HG03565 (cell line): ENCODE measurements at regions not wholly inside any gene's neighbourhood (a gene's known extent, or its start where the extent isn't known, plus 50 kb on each side); places are given as distances from the start of the nearest gene placed in this dataset.
A peak's percentile ranks its signal among the peaks of the same experiment; 100 is the strongest.

Experiments
- ATAC-seq: cut with Tn5 transposase; IDR thresholded peaks from one replicate; pipeline ENCODE4 v1.9.1; 2021; ENCODE audit warnings: mild to moderate bottlenecking, moderate library complexity; ENCODE audit not compliant: unreplicated experiment

DNA sequence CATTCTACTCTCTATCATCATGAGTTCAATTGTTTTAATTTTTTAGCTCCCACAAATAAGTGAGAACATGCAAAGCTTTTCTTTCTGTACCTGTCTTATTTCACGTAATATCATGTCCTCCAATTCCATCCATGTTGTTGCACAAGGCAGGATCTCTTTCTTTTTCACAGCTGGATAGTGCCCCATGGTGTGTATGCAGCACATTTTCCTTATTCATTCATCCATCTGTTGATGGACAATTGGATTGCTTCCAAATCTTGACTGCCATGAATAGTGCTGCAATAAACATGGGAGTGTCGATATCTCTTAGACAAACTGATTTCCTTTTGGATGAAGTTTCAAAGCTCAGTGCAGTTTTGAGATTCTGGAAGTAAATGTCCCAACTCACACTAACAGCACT lies 326.9 kb downstream of the FGF9 start:
- no peak for ATAC-seq

DNA sequence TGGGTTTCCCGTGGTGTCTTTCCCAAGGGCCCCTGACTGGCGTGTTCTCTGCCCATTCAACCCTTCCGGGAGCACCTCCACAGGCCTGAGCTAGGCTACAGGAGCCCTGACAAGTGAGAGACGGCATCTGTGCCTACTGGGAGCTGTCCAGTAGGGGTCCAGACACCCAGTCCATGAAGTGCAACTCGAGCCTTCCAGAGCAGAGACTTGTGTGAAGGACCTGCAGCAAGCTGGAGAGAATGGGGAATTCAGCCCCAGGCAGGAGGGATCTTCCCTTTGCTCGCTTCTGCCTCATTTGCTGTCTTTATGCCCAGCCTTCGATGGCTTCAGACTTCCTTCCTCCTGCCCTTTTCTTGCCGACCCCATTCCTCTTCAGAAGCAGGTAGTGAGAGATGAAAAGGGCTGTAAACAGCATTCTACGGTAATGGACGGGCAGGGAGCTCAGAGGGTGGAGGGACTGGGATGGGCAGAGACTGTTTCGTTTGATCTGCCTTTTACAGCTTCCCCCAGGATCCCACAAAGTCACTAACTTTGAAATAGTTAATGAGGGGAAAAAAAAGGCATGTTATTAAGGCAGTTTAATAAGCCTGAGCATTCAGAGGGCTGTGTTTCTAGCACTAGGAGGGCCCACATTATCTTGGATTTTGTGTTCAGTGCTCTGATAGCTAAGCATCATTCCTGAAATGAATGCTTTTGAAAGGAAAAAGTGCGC lies 327.6 kb downstream of the FGF9 start:
- ATAC-seq: no peak

DNA sequence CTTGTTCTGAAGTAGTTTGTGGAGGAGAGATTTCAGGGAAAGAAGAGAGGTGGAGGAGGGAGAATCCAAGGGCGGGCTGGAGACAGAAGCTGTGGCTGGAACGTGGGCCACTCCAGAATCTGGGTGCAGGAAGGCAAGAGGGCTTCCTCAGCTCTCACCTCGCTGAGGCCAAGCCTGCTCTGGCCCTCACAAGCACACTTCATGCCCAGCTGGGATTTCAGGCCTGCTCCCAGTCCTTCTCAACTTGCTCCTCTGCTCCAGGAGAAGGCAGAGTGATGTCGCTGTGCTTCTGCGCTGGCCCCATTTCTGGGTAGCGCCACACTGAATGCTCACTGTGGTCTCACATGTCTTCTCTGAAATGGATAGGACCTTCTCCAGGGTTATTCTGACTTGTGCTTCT lies 328.8 kb downstream of the FGF9 start:
- ATAC-seq: no peak

DNA sequence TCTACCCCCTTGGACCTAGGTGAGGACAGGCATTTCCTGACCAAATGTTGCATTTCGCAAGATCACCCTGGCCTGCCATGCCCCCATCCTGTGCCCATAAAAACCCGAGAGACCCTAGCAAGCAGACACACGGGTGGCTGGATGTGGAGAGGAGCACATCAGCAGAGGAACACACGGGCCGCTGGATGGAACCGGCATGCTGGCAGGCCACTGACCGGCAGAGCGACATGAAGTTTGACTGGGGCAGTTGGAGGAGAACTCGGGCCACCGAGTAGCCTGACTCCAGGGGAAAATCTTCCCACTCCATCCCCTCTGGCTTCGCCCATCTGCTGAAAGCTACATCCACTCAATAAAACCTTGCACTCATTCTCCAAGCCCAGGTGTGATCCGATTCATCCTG lies 329.3 kb downstream of the FGF9 start:
- no peak for ATAC-seq

DNA sequence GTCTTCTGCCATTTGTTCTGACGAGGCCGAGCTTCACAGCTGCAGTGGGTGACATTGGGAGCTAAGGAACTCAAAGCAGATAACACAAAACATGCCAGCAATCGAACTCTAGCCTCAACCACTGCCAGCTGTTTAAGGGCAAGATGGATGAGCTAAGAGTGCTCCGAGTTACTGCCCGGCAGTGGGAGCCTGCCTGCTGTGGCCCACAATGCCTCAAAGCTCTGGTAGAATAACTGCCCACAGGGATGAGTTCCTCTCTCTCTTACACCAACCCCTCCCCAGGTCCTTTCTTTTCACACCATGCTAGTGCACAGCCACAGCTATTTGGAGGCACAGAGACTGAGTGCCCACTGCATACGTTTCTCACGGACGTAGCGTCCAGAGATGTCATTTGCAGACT lies 330.5 kb downstream of the FGF9 start:
- ATAC-seq: no peak

DNA sequence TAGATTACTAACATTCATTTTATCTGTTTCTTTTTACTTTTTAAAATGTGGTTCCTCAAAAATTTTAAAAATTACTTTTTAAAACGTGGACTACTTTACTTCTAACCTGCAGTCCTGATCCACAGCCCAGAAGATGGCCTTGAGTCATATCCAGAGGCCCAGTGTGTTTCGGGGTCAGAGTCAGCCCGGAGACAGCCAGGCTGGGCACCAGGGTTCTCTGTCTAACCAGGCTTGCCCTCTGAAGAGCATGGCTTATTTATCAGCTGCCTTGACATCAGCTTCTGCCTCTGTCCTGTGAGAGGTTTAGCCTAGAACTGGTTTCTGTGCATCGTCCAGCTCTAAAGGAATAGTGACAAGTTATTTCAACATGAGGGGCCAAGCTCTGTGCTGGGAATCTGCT lies 332.0 kb downstream of the FGF9 start:
- no peak for ATAC-seq

DNA sequence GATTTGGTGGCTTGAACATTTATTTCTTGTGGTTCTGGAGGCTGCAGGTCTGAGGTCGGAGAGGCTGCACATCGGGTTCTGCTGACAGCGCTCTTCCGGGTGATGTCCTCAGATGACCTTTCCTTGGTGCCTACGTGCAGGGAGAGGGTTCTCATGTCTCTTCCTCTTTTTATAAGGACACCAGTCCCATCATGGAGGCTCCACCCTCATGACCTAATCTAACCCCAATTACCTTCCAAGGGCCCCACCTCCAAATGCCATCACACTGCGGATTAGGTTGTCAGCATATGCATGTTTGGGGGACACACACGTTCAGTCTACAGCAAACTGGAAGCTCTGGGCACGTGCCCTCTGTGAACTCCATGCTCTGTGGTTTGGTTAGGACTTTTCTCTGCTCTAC lies 338.6 kb downstream of the FGF9 start:
- no peak for ATAC-seq

DNA sequence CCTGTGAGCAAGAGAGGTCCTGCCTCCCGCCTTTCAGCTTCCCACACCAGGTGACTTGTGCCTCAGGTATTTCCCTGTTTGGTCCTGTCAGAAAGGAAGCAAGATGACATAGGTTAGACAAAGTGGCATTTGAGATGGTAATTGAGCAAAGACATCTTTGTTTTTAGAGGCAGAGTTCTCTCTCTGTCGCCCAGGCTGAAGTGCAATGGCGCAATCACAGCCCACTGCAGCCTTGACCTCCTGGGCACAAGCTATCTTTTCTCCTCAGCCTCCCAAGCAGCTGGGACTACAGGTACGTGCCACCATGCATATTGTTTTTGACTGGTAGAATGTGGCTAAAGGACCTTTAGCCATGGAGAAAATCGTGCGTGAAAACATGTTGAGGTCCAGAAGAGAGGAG lies 339.1 kb downstream of the FGF9 start:
- no peak for ATAC-seq

DNA sequence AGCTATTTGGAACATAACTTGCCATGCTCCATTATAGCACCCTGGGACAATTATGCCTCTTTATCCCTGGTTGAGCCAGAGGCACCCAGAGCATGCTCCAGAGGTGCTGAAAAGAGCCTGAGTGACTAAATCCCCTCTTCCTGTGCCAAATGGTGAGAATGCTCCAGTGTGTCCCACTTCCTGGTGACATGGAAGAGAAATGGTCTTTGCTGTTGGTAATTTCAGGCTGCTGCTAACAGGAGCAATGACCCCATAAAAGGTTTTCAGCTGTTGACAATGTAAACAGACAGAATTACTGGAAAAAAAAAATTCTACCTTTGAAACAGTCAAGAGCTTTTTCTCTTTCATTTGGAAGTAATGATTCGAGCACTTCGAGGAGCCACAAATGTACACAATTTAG lies 341.8 kb downstream of the FGF9 start:
- ATAC-seq: no peak

DNA sequence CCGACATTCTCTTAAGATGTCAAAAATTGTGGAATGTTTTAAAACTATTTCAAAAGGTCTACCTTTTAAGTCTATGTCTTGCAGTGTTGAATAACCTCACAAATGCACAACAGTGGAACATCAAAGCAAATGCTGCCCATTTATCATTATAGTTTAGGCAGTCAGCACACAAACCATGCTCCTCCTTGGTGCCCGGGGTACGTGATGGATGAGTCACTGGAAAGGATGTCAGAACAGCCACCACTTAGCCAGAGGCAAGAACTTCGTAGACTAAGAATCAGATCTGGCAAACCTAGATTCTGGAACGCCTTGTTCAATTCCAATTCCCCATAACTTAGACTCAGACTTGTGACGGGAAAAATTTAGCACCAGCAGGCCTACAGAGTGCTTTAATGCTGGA lies 343.6 kb downstream of the FGF9 start:
- no peak for ATAC-seq

DNA sequence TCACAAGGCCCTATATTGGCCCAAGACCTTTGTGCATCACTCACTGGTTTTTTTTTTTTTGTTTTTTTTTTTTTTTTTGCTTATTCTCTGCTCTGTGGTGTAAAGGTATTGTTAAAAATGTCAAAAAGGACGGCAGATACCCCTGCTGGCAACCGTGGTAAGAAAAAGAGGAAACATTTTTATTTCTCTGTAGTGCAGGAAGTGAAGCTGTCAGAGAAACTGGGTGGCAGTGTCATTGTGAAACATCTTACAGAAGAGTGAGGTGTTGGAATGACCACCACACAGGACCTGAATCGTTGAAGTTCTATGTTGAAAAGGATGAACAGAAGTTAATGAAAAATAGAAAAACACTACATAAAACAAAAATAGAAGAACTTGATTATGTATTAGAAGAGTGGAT lies 346.4 kb downstream of the FGF9 start:
- ATAC-seq: peak; percentile 95

DNA sequence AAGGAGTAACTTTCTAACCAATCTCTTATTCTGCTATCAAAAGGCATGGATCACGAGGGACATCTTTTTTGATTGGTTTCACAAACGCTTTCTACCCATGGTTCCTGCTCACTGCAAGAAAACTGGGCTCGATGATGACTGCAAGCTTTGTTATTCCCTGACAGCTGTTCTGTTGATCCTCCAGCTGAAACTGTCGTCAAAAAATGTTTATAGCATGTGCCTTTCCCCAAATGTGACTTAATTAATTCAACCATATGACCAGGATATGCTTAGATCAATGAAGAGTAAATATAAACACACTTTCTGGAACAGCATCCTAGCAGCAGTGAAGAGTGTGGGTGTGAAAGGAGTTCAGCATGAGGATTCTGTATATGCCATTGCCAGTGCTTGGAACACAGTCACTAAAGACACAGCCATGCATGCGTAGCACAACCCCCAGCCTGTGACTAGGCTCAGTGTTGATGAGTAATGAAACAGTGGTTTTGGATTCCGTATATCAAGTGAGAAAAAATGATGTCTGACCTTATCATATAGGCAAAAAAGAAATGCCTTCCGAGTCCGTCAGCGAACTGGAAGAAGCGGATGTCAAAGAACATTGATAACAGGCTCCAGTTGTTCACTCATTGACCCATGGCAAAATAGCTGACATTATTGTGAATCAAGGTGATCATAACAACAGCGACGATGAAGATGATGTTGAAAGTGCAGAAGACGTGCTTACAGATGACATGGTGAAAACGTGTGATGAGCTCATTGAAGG lies 347.4 kb downstream of the FGF9 start:
- ATAC-seq: no peak

DNA sequence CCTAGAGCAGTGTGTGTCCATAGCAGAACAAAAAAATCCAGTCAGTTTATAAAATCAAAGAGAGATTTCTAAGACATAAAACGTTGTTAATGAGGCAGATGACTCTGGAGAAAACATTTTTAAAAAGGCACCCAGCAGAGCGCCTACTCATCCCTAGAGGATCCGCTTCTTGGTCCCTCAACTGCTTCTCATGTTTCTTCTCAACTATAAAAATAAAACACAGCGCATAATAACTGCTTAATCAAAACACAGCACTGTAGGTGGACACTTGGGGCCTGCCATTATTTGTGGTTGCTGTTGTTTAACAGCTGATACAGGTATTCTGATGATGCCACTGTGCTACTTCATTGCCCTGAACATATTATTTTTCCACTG lies 347.9 kb downstream of the FGF9 start:
- ATAC-seq: no peak

DNA sequence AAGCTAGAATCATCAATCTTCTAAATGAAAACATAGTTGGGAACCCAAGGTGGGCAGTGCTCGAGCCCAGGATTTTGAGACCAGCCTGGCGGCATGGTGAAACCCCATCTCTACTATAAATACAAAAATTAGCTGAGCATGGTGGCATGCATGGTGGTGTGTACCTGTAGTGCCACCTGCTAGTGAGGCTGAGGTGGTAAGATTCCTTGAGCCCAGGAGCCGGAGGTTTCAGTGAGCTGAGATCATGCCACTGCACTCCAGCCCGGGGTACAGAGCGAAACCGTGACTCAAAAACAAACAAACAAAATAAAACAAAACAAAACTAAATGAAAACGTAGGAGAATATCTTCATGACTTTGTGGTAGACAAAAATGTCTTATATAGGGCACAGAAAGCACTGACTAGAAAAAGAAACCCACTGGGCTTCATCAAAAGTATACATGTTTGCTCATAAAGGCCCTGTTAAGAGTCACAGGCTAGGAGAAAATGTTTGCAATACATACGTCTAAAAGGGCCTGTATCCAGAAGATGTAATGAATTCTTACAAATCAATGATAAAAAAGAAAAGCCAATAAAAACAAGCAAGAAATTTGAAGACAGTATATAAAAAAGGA lies 353.6 kb downstream of the FGF9 start:
- no peak for ATAC-seq

DNA sequence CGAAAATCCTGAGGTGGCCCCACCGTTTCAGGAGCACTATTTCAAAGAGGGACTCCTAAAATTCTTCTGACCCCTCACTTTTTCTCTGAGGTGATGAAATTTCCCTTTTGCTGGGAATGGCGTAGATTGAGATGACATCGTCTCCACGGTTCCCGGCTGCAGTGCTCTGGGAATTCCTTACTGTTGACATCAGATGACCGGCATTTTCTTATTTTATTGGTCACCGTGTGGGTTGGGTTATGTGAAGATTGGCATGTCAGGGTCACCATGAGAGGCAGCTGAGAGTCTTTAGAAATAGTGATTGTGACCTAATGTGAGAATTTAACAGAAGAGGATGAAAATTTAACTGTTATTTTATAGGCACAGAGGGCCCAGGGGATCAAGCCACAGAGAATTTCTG lies 356.7 kb downstream of the FGF9 start:
- ATAC-seq: no peak

DNA sequence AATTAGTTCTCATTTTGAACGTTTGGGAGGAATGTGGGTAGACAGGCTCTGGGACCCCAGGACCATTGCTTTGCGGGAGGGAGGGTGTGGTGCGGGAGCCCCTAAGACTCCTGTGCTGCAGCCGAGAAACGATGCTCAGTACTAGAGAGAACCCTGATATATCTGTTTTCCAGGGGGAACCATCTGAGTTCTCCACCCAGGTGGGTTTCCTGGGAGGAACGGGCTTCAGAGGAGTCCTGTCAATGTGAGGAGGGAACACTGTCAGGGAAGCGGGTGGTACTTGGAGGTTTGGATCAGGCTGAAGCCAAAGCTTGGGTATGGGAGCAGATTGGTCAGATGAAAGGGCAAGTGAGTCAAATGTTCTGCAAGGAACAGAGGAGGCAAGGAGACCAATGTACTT lies 358.0 kb downstream of the FGF9 start:
- no peak for ATAC-seq

DNA sequence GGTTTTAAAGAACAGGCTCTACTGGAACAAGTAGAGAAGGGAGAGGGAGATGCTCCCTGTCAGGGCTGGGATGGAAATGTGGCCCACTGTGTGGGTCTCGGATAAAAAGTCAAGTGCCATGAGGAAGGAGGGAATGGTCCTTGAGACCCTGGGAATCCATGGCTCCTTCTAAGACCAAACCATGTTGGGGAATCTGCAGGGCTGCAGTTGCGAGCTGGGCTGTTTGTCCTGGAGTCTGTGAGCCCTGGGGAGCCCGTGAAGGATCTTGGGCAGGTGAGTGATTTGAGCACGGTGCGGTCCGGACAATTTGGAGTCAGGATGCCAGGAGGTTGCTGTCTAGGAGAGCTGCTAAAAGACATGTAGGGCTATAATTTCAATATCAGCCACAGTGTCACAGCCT lies 359.4 kb downstream of the FGF9 start:
- no peak for ATAC-seq

DNA sequence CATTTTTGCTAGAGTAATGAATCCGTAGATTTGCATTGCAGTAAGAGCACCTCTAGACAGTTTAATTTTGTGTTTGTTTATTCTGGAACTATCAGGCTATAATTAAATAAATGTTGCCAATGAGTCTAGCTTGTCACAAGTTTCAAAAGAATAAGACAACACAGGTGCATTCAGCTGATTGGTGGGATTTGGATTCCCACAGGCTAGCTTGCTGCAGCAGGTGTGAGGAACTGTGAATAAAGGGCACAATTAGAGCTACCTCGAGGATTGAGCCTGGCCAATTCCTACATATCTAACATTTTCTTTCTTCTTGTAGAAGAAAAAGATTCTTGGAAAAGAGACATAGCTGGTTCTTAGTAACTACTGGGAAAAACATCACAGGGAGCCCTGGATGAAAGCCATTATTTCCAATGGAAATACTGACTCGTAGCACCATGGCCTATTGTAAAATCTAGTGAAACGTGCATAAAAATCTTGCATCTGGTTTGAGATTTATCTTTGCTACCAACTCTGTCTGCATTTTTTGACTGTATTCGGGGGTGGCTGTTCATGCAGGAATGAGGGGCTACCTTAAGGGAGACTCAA lies 360.9 kb downstream of the FGF9 start:
- ATAC-seq: no peak

DNA sequence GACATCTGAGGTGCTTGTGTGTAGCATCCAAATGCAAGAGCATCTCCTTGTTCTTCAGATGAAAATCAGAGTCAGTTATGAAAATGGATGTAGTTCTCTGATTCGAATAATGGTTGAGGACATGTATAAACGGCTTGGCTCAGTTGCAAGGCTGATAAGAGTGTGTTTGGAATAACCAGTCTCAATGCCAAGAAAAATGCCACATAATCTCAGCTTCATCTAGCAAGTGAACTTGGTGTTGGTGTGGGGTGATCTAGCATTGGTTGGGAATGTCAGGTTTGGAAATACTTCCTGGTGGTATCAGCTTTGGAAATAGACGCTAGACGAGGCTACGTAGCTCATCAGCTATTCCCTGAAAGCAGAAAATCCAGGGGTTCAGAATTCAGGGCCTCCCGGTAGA lies 362.0 kb downstream of the FGF9 start:
- no peak for ATAC-seq

DNA sequence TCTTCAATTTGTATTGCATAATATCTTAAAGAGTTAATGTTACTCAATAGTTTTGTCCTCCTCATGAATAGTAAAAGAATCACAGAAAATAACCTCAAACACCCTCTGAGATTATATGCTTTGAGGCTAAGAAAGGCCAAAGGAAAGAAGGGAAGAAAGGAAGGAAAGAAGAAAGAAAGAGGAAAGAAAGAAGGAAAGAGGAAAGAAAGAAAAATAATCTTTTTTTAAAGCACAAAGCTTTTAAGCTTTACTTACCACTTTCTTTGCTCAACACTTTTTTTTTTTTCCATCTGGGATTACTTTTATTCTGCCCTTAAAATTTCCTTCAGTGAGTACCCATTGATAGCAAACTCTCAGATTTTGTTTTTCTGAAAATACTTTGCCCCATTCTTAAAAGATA lies 369.1 kb downstream of the FGF9 start:
- ATAC-seq: no peak

DNA sequence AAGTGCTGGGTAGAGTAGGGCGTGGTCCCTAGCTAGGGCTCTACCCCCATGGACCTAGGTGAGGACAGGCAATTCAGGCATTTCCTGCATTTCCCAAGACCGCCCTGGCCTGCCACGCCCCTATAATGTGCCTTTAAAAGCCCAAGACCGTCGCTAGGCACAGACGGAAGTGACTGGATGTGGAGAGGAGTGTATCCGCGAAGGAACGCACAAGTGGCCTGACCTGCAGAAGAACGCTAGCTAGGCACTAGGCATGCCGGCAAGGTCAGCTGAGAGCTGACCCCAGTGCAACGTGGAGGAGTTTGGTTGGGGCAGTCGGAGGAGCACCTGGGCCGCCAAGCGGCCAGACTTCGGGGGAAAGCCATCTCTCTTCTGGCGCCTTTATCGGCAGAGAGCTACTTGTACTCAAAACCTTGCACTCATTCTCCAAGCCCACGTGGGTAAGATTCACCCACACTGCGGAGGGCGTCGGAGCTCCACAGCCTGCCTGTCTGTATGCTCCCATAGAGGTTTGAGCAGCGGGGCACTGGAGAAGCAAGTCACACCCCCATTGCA lies 370.0 kb downstream of the FGF9 start:
- ATAC-seq: no peak

DNA sequence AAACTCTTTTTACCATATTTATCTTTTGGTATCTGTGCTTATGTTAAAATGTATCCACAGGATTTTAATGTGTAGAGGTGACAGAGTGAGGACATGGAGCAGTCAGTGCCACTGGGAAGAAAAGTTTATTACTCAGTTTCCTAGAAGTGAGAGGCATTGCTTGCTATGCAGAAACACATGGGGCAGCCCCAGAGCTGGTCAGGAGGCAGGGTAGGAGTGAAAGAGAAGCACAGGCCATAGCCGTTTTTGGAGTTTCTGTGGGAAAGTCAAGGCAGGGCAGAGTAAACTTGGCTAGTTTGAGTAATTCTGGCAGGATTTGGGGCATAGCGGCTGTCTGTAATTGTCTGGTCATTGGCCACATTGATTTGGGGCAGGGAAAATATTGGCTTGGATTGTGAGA lies 370.9 kb downstream of the FGF9 start:
- no peak for ATAC-seq
